Tibial nerve (tissue), 4 donors: ENCODE measurements at regions not wholly inside any gene's neighbourhood (a gene's known extent, or its start where the extent isn't known, plus 50 kb on each side); places are given as distances from the start of the nearest gene placed in this dataset.

Source experiments
- DNase-seq, 2 donors: peaks; one replicate each; pipeline ENCODE4 v3.0.0-alpha.2; 2019; ENCODE audit warnings: low spot score in 2 of 2
- H3K27ac ChIP-seq, 4 donors: fragments of 200-600 bp; sonication (generic) in 3 of 4; one replicate each; pipeline ENCODE4 v1.5.1; 2017 to 2019; ENCODE audit warnings: mild to moderate bottlenecking in 1 of 4
- H3K27me3 ChIP-seq, 2 donors: fragments of 200-600 bp; sonication (generic) in 1 of 2; one replicate each; pipeline versions ENCODE4 v1.5.1 to v1.6.0; 2017 to 2019
- H3K36me3 ChIP-seq, 3 donors: fragments of 200-600 bp; sonication (generic); one replicate each; pipeline ENCODE4 v1.5.1; 2018 to 2019
- H3K4me1 ChIP-seq, 4 donors: fragments of 200-600 bp; sonication (generic) in 3 of 4; one replicate each; pipeline ENCODE4 v1.5.1; 2017 to 2019
- H3K4me3 ChIP-seq, 4 donors: fragments of 200-600 bp; sonication (generic) in 3 of 4; one replicate each; pipeline ENCODE4 v1.5.1; 2017 to 2019; ENCODE audit warnings: mild to moderate bottlenecking in 1 of 4, moderate library complexity in 1 of 4
- H3K9me3 ChIP-seq, 4 donors: fragments of 200-600 bp; sonication (generic) in 3 of 4; one replicate each; pipeline ENCODE4 v1.5.1; 2017 to 2019
- CTCF ChIP-seq, 5 experiments: fragments of 200-600 bp in 3 of 5; fragments of 450-650 bp in 2 of 5; sonication (generic) in 3 of 5; IDR thresholded peaks; one replicate each; pipeline ENCODE4 v1.5.1; 2016 to 2019; ENCODE audit warnings: antibody characterized with exemption in 5 of 5, mild to moderate bottlenecking in 3 of 5, moderate library complexity in 2 of 5
- EP300 ChIP-seq, 2 donors: sonication (generic); formaldehyde crosslinking; IDR thresholded peaks; one replicate each; pipeline ENCODE4 v1.6.1; 2017; ENCODE audit warnings: antibody characterized with exemption in 2 of 2, mild to moderate bottlenecking in 1 of 2
- POLR2A ChIP-seq, 2 donors: fragments of 450-650 bp; IDR thresholded peaks; one replicate each; pipeline ENCODE4 v1.6.1; 2017; ENCODE audit warnings: antibody characterized with exemption in 2 of 2, mild to moderate bottlenecking in 2 of 2, moderate library complexity in 2 of 2
- WGBS, 2 donors: methylation state at CpG; one replicate each; pipeline ENCODE4 v1.1.5; 2018; 5-methylcytosine and 5-hydroxymethylcytosine counted together

GRCh38 chr12:25868193-25868592 is 90.3 kb upstream of the RASSF8 start:
- Histone ChIP-seq H3K27me3 (no peaks in the 10 kb centered on the region), H3K4me3 (no peak overlapping the region), H3K36me3 (no peaks in the 10 kb centered on the region), H3K9me3 (peaks cover 0 to 16% (median 3%) of the 10 kb centered on the region in 4 donors), H3K27ac (no peak overlapping the region), H3K4me1 (peaks cover 0 to 6% (median 0%) of the 10 kb centered on the region in 4 donors)
- TF ChIP-seq CTCF (IDR thresholded peaks at IDR 0.05) (no peak), EP300 (IDR thresholded peaks at IDR 0.05) (no peak), POLR2A (IDR thresholded peaks at IDR 0.05) (no peak)
- no peak for DNase-seq

DNA sequence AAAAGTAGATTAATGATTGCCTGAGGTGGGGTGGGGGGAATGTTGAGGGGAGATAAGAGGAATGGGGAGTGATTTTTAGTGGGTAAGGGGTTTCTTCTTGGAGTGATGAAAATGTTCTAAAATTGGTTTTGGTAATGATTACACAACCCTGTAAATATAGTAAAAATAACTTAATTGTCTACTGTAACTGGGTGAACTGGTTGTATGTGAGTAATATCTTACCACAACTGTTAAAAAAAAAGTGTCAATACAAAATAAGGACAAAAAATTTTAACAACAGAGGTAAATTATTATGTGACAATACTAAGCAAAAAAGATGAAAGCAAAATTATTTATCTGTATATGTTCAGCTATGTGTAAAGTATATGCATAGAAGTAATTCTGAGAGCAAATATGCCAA is 86.3 kb upstream of the RASSF8 start:
- Histone ChIP-seq H3K4me1 (no peaks in the 10 kb centered on the region), H3K27ac (no peak overlapping the region), H3K4me3 (no peak overlapping the region), H3K27me3 (no peaks in the 10 kb centered on the region), H3K9me3 (peaks cover 0 to 16% (median 3%) of the 10 kb centered on the region in 4 donors), H3K36me3 (no peaks in the 10 kb centered on the region)
- DNase-seq: no peak
- TF ChIP-seq CTCF (IDR thresholded peaks at IDR 0.05): no peak
- no peak for TF ChIP-seq EP300 (IDR thresholded peaks at IDR 0.05)
- TF ChIP-seq POLR2A (IDR thresholded peaks at IDR 0.05): no peak

- no peak for DNase-seq
- 70 to 79% methylated on average over 1 of the region's 1 CpG for WGBS, 2 donors
- Histone ChIP-seq H3K27me3 (no peaks in the 10 kb centered on the region), H3K9me3 (no peaks in the 10 kb centered on the region), H3K4me1 (no peaks in the 10 kb centered on the region), H3K27ac (no peak overlapping the region), H3K4me3 (no peak overlapping the region), H3K36me3 (no peaks in the 10 kb centered on the region)
- TF ChIP-seq CTCF (IDR thresholded peaks at IDR 0.05) (no peak), EP300 (IDR thresholded peaks at IDR 0.05) (no peak)
Observed at GRCh38 chr12:25875661-25876060, 82.8 kb upstream of the RASSF8 start.

DNA sequence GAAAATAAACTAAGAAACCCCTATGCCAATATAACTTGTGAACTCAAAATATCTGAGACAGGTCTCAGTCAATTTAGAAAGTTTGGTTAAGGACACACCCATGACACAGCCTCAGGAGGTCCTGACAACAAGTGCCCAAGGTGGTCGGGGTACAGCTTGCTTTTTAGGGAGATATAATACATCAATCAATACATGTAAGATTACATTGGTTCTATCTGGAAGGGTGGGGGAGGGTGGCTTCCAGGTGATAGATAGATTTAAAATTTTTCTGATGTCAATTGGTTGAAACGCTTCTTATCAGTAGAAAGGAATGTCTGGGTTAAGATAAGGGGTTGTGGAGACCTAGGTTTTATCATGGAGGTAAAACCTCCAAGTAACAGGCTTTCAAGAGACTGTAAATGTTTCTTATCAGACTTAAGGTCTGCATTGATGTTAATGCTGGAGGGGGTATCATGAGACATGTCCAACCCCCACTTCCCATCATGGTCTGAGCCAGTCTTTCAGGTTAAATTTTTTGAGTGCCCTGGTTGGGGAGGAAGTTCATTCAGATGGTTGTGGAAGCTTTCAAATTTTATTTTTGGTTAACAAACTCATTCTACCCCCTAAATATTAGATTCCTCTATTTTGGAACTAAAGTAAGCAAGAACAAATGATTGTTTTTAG is 82.0 kb upstream of the RASSF8 start:
- 89 to 97% methylated on average over 2 of the region's 2 CpGs for WGBS, 2 donors
- Histone ChIP-seq H3K27ac (no peak overlapping the region), H3K4me3 (no peak overlapping the region), H3K27me3 (no peaks in the 10 kb centered on the region), H3K4me1 (no peaks in the 10 kb centered on the region), H3K36me3 (no peaks in the 10 kb centered on the region), H3K9me3 (no peaks in the 10 kb centered on the region)
- TF ChIP-seq POLR2A (IDR thresholded peaks at IDR 0.05): no peak
- no peak for TF ChIP-seq CTCF (IDR thresholded peaks at IDR 0.05)
- TF ChIP-seq EP300 (IDR thresholded peaks at IDR 0.05): no peak
- DNase-seq: no peak

DNA sequence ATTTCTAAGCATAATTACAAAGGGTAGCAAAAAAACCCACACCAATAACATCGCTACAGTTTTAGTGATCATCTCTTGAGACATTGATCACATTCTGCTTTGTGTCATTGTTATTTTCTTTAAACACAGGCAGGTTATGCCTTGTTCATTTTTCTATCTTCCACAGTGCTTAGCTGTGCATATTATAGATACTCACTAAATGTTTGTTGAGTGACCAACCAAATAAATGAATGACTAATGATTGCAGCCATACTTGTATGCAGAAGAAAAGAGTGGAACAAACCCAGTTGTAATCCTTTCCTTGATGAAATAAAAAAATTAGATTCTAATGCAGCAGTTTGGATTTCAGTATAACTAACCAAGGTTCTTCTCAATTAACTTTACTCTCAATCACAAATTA is 81.0 kb upstream of the RASSF8 start:
- Histone ChIP-seq H3K4me3 (no peak overlapping the region), H3K9me3 (no peaks in the 10 kb centered on the region), H3K27me3 (no peaks in the 10 kb centered on the region), H3K27ac (no peak overlapping the region), H3K4me1 (no peaks in the 10 kb centered on the region), H3K36me3 (no peaks in the 10 kb centered on the region)
- TF ChIP-seq POLR2A (IDR thresholded peaks at IDR 0.05): no peak
- no peak for TF ChIP-seq CTCF (IDR thresholded peaks at IDR 0.05)
- DNase-seq: no peak
- 96 to 97% methylated on average over 1 of the region's 1 CpG for WGBS, 2 donors
